HG02970 (cell line): ENCODE measurements at regions not wholly inside any gene's neighbourhood (a gene's known extent, or its start where the extent isn't known, plus 50 kb on each side); places are given as distances from the start of the nearest gene placed in this dataset.

Source experiments
- ATAC-seq: cut with Tn5 transposase; IDR thresholded peaks from one replicate; pipeline ENCODE4 v1.9.1; 2021; ENCODE audit warnings: mild to moderate bottlenecking, moderate library complexity, moderate number of reproducible peaks; ENCODE audit not compliant: unreplicated experiment, low FRiP score

DNA sequence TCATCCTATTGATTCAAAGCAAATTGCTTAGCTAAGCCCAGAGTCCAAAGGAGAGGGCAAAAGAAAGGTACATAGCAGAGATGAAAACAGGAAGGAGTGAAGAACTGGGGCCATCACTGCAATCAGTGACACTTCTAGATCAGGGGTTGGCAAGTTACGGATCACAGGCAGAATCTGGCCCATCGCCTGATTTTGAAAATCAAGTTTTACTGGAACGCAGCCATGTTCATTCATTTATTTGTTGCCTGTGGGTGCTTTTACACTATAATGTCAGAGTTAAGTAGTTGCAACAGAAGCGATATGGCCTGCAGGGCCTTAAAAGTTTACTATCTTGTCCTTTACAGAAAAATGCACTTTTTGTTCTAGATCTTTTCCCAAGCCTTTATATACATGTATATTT lies 271.7 kb upstream of the TOPAZ1 start:
- no peak for ATAC-seq

DNA sequence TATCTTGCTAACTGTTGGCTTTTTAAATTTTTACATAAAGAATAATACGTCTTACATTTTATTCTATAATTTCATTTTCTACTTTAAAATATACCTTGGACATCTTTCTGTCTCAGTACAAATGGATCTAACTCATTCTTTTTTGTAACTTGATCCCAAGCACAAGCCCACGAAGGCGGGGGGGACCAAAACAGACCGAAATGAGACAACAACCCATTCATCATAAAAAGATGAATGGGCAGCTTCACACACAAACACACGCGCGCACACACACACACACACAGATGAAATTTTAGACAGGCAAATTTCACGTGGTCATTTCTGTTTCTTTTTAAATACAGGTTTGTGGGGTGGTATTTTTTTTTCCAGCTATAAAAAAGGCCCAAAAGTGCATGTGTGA lies 271.3 kb upstream of the TOPAZ1 start:
- no peak for ATAC-seq

DNA sequence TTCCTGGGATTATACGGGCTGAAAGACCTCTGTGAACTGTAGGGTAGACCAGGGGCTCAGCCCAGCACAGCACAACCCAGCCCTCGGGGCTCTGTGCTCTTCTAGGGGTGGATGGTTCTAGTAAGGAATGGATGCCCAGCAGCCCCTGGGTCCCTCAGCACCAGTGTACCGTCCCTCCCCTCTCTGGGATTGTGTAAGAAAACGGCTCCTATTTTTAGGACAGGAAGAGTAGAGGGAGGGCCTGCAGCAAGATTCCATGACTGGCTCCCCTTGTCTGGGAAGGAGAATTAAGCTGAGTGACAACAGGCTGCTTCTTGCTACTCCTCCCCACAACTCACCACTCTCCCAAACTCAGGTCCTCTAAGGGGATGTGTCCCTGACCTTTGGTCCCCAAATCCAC lies 270.8 kb upstream of the TOPAZ1 start:
- ATAC-seq: no peak

DNA sequence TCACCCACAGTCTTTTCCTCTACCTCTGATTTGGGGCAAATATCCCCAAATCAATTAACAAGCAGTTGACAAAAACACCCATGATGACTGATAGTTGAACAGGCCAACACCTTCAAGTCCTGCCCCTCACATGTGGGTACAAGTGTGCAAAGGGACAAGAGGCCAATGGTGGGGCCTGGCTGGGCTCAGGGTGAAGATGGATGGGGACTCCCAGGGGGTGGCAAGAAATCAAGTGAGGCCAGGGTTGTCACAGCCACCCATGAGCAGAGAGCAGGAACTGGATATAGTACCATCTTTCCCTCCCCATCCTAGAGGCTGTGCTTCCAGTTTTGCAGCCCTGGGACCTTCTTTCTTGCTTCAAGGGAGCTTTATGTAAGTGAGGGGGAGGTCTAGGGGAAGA lies 270.2 kb upstream of the TOPAZ1 start:
- no peak for ATAC-seq

- no peak for ATAC-seq
Measured at GRCh38 chr3:43978708-43979107, 263.0 kb upstream of the TOPAZ1 start.

- no peak for ATAC-seq
Measured at GRCh38 chr3:43979645-43980044, 262.0 kb upstream of the TOPAZ1 start.

GRCh38 chr3:43994657-43995546 lies 246.8 kb upstream of the TOPAZ1 start:
- ATAC-seq: no peak

GRCh38 chr3:43995547-43996378 lies 245.9 kb upstream of the TOPAZ1 start:
- ATAC-seq: no peak

GRCh38 chr3:43996379-43997301 lies 245.0 kb upstream of the TOPAZ1 start:
- ATAC-seq: no peak

DNA sequence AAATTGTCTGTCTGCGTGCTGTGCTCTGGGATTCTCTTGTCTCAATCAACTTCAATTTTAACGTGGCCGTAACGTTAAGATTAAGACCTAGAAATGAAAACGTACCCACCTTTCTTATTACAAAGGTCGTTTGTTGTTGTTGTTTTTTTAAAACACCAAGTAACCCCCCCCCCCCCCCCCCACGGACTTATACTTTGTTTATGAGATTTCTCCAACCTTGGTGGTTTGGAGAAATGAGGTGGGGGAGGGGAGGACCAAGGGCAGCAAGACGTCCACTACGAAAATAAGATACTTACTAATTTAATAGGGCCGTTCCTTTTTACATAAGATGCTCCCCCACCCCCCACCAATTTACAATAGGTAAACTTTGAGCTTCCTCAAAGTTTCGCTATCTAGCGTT lies 244.4 kb upstream of the TOPAZ1 start:
- no peak for ATAC-seq

DNA sequence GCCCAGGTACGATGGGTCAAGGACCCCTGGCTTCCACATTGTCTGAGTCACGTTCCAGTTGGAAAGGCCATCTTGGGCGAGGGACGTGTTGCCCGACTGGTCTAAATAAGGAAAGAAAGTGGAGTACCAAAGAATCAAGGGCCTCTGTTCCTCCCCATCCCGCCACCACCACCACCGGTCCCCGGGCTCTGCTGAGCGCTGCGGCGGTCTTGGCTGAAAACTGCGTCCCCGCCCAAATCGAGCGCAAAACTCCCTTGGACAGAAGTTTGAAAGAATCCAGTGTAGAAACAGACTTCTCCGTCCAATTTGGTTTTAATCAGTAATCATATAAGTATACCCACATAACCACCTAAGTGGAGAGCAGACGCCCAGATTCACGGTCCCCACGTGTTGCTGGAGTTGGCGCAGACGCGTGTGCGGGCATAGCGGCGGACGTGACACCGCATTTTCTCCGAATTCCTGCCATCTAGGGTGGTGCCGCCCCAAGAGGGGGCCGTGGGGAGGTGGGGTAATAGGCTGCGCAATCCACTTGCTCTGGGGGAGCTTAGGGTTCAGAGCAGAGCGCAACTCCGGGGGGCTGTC lies 243.8 kb upstream of the TOPAZ1 start:
- no peak for ATAC-seq

- no peak for ATAC-seq
Measured at GRCh38 chr3:43998370-43998835, 243.3 kb upstream of the TOPAZ1 start.

DNA sequence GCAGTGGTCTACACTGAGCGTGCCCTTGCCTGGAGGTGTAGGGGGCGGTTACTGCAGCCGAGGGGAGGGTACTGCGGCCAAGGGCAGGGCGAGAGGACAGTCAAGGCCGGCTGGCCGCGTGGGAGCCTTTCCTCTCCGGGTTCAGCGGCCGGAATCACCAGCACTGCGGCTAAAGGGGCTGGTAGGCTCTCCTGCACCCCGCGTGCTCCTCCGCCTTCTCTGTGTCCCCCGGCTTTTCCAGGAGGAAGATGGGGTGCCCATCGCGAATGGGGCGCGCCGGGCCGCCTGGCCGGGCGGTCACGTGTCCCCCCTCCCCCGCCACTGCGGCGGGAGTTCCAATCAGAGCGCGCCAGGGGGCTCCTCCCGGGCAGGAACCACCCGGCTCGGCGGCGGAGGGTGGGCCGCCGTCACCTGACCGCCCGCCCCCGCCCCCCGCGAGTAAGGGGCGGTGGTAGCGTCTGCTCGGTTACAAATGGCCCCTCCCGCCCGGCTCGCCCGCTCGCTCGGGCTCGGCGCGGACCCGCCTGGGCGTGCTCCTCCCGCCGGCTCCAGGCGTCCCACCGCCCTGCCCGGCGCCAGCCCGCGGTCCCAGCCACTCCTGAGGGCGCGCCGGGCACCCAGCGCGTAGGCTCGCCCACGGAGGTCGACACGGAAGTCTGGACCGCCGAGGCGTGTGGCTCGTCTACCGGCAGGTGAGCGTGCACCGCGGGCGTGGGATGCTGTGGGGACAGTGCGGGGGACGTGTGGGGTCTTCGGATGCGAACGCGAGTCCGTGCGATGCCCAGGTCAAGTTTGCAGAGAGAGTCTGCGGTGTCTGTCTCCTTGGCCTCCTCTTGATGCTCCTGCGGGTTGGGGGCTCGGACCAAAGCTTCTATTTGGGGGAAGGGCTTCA lies 242.6 kb upstream of the TOPAZ1 start:
- no peak for ATAC-seq

DNA sequence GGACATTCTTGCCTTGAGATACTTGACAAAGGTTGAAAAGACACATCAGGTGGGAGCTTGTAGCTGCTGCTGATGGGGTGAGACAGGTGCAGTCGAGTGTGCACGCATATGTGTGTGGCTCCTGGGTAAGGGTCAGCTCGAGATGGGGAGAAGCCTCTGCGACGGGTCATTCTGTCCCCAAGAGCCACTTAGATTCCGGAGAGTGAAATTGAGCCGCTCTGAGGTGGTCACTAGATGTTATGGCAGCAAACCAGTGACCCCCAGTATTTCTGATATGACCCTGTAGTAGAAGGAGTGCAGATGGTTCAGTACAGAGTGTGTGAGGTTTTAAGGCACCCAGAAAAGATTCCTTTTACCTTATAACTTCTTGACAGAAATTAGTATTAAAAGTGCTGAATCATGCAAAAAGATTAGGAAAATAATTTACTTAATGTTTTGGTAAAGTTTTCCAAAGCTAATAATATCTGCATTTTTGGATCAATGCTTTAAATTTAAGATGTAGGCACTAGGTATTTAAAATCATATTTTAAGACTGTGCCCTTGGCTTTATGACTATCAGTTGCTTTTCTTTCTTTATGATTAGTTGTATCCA lies 241.9 kb upstream of the TOPAZ1 start:
- no peak for ATAC-seq

- ATAC-seq: no peak
Measured at GRCh38 chr3:44000586-44000985, 241.1 kb upstream of the TOPAZ1 start.

DNA sequence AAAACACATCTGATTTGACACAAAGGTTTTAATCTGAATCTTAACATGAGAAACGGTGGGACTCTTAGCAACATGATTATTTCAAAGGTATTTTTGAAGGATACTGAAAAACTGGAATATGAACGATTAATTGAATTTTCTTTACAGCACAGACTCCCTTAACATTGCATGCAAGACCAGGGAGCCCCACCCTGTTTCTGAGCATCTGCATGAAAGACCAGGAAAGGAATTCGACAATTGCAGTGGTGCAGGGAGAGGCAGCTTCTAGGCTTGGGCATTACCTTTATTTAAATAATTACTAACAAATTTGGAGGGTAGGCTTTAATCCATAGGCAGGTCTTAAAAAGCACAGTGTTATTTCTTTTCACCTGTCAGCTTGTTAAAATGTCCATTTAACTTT lies 240.6 kb upstream of the TOPAZ1 start:
- ATAC-seq: no peak

DNA sequence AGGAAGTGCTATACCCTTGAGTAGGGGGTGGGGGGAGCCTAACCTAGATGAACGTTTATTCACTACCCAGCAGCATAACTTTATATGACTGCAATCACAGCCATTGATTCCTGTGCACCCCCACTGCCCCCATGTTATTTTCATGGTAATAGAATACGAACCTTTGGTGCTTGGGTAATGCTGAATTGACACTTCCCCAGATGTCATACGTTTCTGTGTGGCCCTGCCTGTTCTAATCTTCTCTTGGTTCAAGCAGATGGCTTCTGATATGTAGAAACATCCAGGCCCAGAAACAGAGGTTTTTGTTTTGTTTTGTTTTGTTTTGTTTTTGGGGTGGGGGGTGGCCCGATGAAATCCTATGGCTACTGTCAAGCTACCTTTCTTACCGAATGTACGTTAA lies 237.9 kb upstream of the TOPAZ1 start:
- no peak for ATAC-seq

DNA sequence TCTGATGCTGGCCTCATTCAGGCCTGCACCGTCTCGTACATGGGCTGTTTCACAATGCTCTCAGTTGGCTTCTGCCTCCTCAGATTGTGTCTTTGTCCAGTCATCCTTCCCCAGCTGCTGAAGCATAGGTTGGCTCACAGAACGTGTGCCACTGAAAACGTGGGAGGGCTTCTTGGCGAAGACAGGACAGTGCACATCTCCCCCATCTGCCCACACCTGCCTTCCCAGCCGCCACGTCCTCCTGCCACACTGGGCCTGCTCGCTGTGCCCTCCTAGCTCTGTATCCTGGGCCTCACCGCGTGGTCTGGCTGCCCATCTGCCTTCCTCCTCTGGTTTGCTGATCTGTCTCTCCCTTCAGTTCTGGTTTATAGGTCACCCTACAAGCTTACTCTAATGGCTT lies 230.0 kb upstream of the TOPAZ1 start:
- ATAC-seq: no peak
